ENCODE measurements at regions not wholly inside any gene's neighbourhood (a gene's known extent, or its start where the extent isn't known, plus 50 kb on each side); places are given as distances from the start of the nearest gene placed in this dataset.

GRCh38 chr10:36473122-36473521 lies 652.3 kb upstream of the ANKRD30A start:
- DNase-seq, result no peak
- no peaks in the 10 kb centered on the region for H3K9me3 ChIP-seq (ENCODE audit: severe bottlenecking)
- no peak for TF ChIP-seq CTCF (IDR thresholded peaks at IDR 0.05; ENCODE audit: low read depth, low read length)

GRCh38 chr10:36469585-36469984 lies 655.8 kb upstream of the ANKRD30A start:
- H3K9me3 ChIP-seq (ENCODE audit: severe bottlenecking), result no peaks in the 10 kb centered on the region
- H3K27me3 ChIP-seq (ENCODE audit: insufficient read depth, low read depth, severe bottlenecking), result no peaks in the 10 kb centered on the region
- H3K4me3 ChIP-seq (ENCODE audit: low read depth, low read length), result no peak overlapping the region
- no peak for TF ChIP-seq CTCF (IDR thresholded peaks at IDR 0.05; ENCODE audit: low read depth, low read length)
- no peak for DNase-seq
- no peak overlapping the region for H3K27ac ChIP-seq
- no peaks in the 10 kb centered on the region for H3K36me3 ChIP-seq

More at GRCh38 chr10:36473122-36473521, 652.3 kb upstream of the ANKRD30A start:
- Histone ChIP-seq H3K4me3 (ENCODE audit: low read depth, low read length) (no peak overlapping the region), H3K36me3 (no peaks in the 10 kb centered on the region), H3K27me3 (ENCODE audit: insufficient read depth, low read depth, severe bottlenecking) (no peaks in the 10 kb centered on the region), H3K27ac (no peak overlapping the region)

- no peak for TF ChIP-seq CTCF (IDR thresholded peaks at IDR 0.05; ENCODE audit: low read depth, low read length)
- Histone ChIP-seq H3K27me3 (ENCODE audit: insufficient read depth, low read depth, severe bottlenecking) (no peaks in the 10 kb centered on the region), H3K27ac (no peak overlapping the region), H3K36me3 (no peaks in the 10 kb centered on the region), H3K4me3 (ENCODE audit: low read depth, low read length) (no peak overlapping the region), H3K9me3 (ENCODE audit: severe bottlenecking) (no peaks in the 10 kb centered on the region)
- DNase-seq, result no peak
These were observed 656.8 kb upstream of the ANKRD30A start for GRCh38 chr10:36468620-36469019.

GRCh38 chr10:36465604-36466379 lies 659.6 kb upstream of the ANKRD30A start:
- H3K9me3 ChIP-seq (ENCODE audit: severe bottlenecking), result no peaks in the 10 kb centered on the region
- H3K27ac ChIP-seq, result no peak overlapping the region
- H3K27me3 ChIP-seq (ENCODE audit: insufficient read depth, low read depth, severe bottlenecking), result no peaks in the 10 kb centered on the region
- TF ChIP-seq CTCF (IDR thresholded peaks at IDR 0.05; ENCODE audit: low read depth, low read length), result no peak
- no peak overlapping the region for H3K4me3 ChIP-seq (ENCODE audit: low read depth, low read length)
- no peaks in the 10 kb centered on the region for H3K36me3 ChIP-seq
- DNase-seq, result no peak

- no peak for TF ChIP-seq CTCF (IDR thresholded peaks at IDR 0.05; ENCODE audit: low read depth, low read length)
- Histone ChIP-seq H3K9me3 (ENCODE audit: severe bottlenecking) (no peaks in the 10 kb centered on the region), H3K27ac (no peak overlapping the region), H3K4me3 (ENCODE audit: low read depth, low read length) (no peak overlapping the region), H3K27me3 (ENCODE audit: insufficient read depth, low read depth, severe bottlenecking) (no peaks in the 10 kb centered on the region), H3K36me3 (no peaks in the 10 kb centered on the region)
- DNase-seq, result no peak
These were observed 661.1 kb upstream of the ANKRD30A start for GRCh38 chr10:36464291-36464690.

- Histone ChIP-seq H3K4me3 (ENCODE audit: low read depth, low read length) (no peak overlapping the region), H3K27me3 (ENCODE audit: insufficient read depth, low read depth, severe bottlenecking) (no peaks in the 10 kb centered on the region), H3K27ac (no peak overlapping the region), H3K36me3 (no peaks in the 10 kb centered on the region), H3K9me3 (ENCODE audit: severe bottlenecking) (no peaks in the 10 kb centered on the region)
- TF ChIP-seq CTCF (IDR thresholded peaks at IDR 0.05; ENCODE audit: low read depth, low read length), result no peak
- DNase-seq, result no peak
These were observed 662.0 kb upstream of the ANKRD30A start for GRCh38 chr10:36463390-36463789.
